Right atrium auricular region (tissue), 2 donors: ENCODE measurements at regions not wholly inside any gene's neighbourhood (a gene's known extent, or its start where the extent isn't known, plus 50 kb on each side); places are given as distances from the start of the nearest gene placed in this dataset.

Experiments
- DNase-seq: peaks from one replicate; pipeline ENCODE4 v3.0.0-alpha.2; 2019; ENCODE audit warnings: low spot score
- H3K27ac ChIP-seq, 2 donors: fragments of 200-600 bp; sonication (generic); 1 replicate in 1 of 2; 2 replicates in 1 of 2; pipeline ENCODE4 v1.5.1; 2016 to 2019
- H3K27me3 ChIP-seq, 2 donors: fragments of 200-600 bp; sonication (generic); one replicate each; pipeline versions ENCODE4 v1.5.1 to v1.6.0; 2017 to 2019
- H3K36me3 ChIP-seq: fragments of 200-600 bp; sonication (generic); one replicate; pipeline ENCODE4 v1.5.1; 2016
- H3K4me1 ChIP-seq, 2 donors: fragments of 200-600 bp; sonication (generic); one replicate each; pipeline versions ENCODE4 v1.5.1 to v1.6.0; 2017 to 2019
- H3K4me3 ChIP-seq, 2 donors: fragments of 200-600 bp; sonication (generic); 1 replicate in 1 of 2; 2 replicates in 1 of 2; pipeline ENCODE4 v1.5.1; 2017 to 2019; ENCODE audit warnings: mild to moderate bottlenecking in 1 of 2, moderate library complexity in 1 of 2
- H3K9me3 ChIP-seq, 2 donors: fragments of 200-600 bp; sonication (generic); one replicate each; pipeline ENCODE4 v1.5.1; 2019
- CTCF ChIP-seq, 2 donors: fragments of 200-600 bp; sonication (generic); IDR thresholded peaks; one replicate each; pipeline ENCODE4 v1.5.1; 2019; ENCODE audit warnings: antibody characterized with exemption in 2 of 2

GRCh38 chr7:114073701-114074100 lies 154.9 kb upstream of the PPP1R3A start:
- DNase-seq, result no peak

GRCh38 chr7:114070246-114070645 lies 151.4 kb upstream of the PPP1R3A start:
- no peak for DNase-seq
- Histone ChIP-seq H3K27ac (no peak overlapping the region), H3K9me3 (no peaks in the 10 kb centered on the region), H3K27me3 (no peaks in the 10 kb centered on the region), H3K4me3 (no peak overlapping the region), H3K4me1 (no peaks in the 10 kb centered on the region), H3K36me3 (no peaks in the 10 kb centered on the region)
- no peak for TF ChIP-seq CTCF (IDR thresholded peaks at IDR 0.05)

More at GRCh38 chr7:114073701-114074100, 154.9 kb upstream of the PPP1R3A start:
- no peak overlapping the region for H3K4me3 ChIP-seq
- no peak for TF ChIP-seq CTCF (IDR thresholded peaks at IDR 0.05)
- no peaks in the 10 kb centered on the region for H3K9me3 ChIP-seq
- no peaks in the 10 kb centered on the region for H3K36me3 ChIP-seq
- no peak overlapping the region for H3K27ac ChIP-seq
- no peaks in the 10 kb centered on the region for H3K4me1 ChIP-seq
- no peaks in the 10 kb centered on the region for H3K27me3 ChIP-seq

GRCh38 chr7:114062810-114063209 lies 144.0 kb upstream of the PPP1R3A start:
- DNase-seq, result no peak
- Histone ChIP-seq H3K4me3 (no peak overlapping the region), H3K27ac (no peak overlapping the region), H3K9me3 (no peaks in the 10 kb centered on the region), H3K36me3 (no peaks in the 10 kb centered on the region), H3K4me1 (no peaks in the 10 kb centered on the region), H3K27me3 (no peaks in the 10 kb centered on the region)
- TF ChIP-seq CTCF (IDR thresholded peaks at IDR 0.05), result no peak

GRCh38 chr7:114051871-114052331 lies 133.1 kb upstream of the PPP1R3A start:
- Histone ChIP-seq H3K36me3 (no peaks in the 10 kb centered on the region), H3K4me3 (no peak overlapping the region), H3K27ac (no peak overlapping the region), H3K9me3 (no peaks in the 10 kb centered on the region), H3K4me1 (no peaks in the 10 kb centered on the region), H3K27me3 (no peaks in the 10 kb centered on the region)
- TF ChIP-seq CTCF (IDR thresholded peaks at IDR 0.05), result no peak
- no peak for DNase-seq

GRCh38 chr7:114050571-114050970 lies 131.8 kb upstream of the PPP1R3A start:
- Histone ChIP-seq H3K27me3 (no peaks in the 10 kb centered on the region), H3K36me3 (no peaks in the 10 kb centered on the region)

More at GRCh38 chr7:114050571-114050970, 131.8 kb upstream of the PPP1R3A start:
- TF ChIP-seq CTCF (IDR thresholded peaks at IDR 0.05), result no peak
- H3K27ac ChIP-seq, result no peak overlapping the region
- H3K9me3 ChIP-seq, result no peaks in the 10 kb centered on the region
- no peak overlapping the region for H3K4me3 ChIP-seq
- H3K4me1 ChIP-seq, result no peaks in the 10 kb centered on the region
- DNase-seq, result no peak
